22Rv1 (cell line): ENCODE measurements at regions not wholly inside any gene's neighbourhood (a gene's known extent, or its start where the extent isn't known, plus 50 kb on each side); places are given as distances from the start of the nearest gene placed in this dataset.

Source experiments
- ZFX ChIP-seq: fragments of 450-650 bp; IDR thresholded peaks from 2 replicates; pipeline ENCODE4 v1.6.1; 2017; ENCODE audit warnings: antibody characterized with exemption, borderline replicate concordance
- TF ChIP-seq, protein P1 (sequence below): fragments of 450-650 bp; IDR thresholded peaks from 2 replicates; pipeline ENCODE4 v1.5.1; 2017; ENCODE audit warnings: mild to moderate bottlenecking

DNA sequence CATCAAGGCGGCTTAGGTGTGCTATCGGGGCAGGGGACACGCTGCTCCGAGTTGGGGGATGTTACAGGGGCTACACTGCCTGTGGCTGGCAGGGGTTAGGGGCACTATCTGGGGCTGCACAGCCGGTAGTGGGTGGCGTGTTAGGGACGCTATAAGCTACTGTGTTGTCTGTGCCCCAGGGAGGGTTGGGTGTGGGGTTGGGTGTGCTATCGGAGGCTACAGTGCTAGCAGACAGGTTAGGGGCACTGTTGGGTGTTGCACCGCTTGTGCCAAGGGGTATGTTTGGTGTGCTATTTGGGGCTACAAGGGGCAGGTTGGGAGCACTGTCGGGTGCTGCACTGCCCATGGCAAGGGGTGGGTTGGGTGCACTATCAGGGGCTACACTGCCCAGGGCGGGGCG is 120.2 kb upstream of the VPREB1 start:
- TF ChIP-seq, protein P1, sequence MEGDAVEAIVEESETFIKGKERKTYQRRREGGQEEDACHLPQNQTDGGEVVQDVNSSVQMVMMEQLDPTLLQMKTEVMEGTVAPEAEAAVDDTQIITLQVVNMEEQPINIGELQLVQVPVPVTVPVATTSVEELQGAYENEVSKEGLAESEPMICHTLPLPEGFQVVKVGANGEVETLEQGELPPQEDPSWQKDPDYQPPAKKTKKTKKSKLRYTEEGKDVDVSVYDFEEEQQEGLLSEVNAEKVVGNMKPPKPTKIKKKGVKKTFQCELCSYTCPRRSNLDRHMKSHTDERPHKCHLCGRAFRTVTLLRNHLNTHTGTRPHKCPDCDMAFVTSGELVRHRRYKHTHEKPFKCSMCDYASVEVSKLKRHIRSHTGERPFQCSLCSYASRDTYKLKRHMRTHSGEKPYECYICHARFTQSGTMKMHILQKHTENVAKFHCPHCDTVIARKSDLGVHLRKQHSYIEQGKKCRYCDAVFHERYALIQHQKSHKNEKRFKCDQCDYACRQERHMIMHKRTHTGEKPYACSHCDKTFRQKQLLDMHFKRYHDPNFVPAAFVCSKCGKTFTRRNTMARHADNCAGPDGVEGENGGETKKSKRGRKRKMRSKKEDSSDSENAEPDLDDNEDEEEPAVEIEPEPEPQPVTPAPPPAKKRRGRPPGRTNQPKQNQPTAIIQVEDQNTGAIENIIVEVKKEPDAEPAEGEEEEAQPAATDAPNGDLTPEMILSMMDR = no peak
- TF ChIP-seq ZFX = no peak
